H1 (cell line): ENCODE measurements at regions not wholly inside any gene's neighbourhood (a gene's known extent, or its start where the extent isn't known, plus 50 kb on each side); places are given as distances from the start of the nearest gene placed in this dataset.

ENCODE experiments used
- CTBP2 ChIP-seq: IDR thresholded peaks from 2 replicates; pipeline ENCODE4 v1.7.0; 2011; ENCODE audit warnings: borderline replicate concordance, mild to moderate bottlenecking, moderate library complexity, mixed read lengths, low read length; ENCODE audit not compliant: insufficient read depth, insufficient read length
- CTCF ChIP-seq, 3 experiments: IDR thresholded peaks; 1 replicate in 2 of 3; 2 replicates in 1 of 3; pipeline versions ENCODE4 v1.5.1 to v1.6.1; 2011; ENCODE audit warnings: low read length in 3 of 3, mild to moderate bottlenecking in 3 of 3, inconsistent platforms in 2 of 3, low read depth in 1 of 3, moderate library complexity in 1 of 3; ENCODE audit not compliant: insufficient read depth in 1 of 3; ENCODE audit errors: control extremely low read depth in 1 of 3
- GTF2F1 ChIP-seq: IDR thresholded peaks from 2 replicates; pipeline ENCODE4 v1.6.1; 2012; ENCODE audit warnings: low read depth, low read length, improper control_type of control experiment, borderline replicate concordance
- SIN3A ChIP-seq, 2 experiments: IDR thresholded peaks in 1 of 2; conservative IDR thresholded peaks in 1 of 2; 2 replicates each; pipeline ENCODE4 v1.6.1; 2011 to 2012; ENCODE audit warnings: low read length in 2 of 2, improper control_type of control experiment in 1 of 2, low read depth in 1 of 2, mild to moderate bottlenecking in 1 of 2

GRCh38 chr2:220002251-220002650, 374.8 kb downstream of the SLC4A3 start (continued):
- TF ChIP-seq SIN3A (conservative IDR thresholded peaks at IDR 0.05 in 1 of 2, IDR thresholded peaks at IDR 0.05 in 1 of 2; ENCODE audit: low read depth in 1 of 2, low read length in 2 of 2) (no peak), CTBP2 (no peak), GTF2F1 (no peak), CTCF (IDR thresholded peaks at IDR 0.05; ENCODE audit: control extremely low read depth in 1 of 3, insufficient read depth in 1 of 3, low read depth in 1 of 3, low read length in 3 of 3) (no peak)
- TF ChIP-seq, all 59 proteins: peak for 0
